ENCODE measurements at regions not wholly inside any gene's neighbourhood (a gene's known extent, or its start where the extent isn't known, plus 50 kb on each side); places are given as distances from the start of the nearest gene placed in this dataset.

DNA sequence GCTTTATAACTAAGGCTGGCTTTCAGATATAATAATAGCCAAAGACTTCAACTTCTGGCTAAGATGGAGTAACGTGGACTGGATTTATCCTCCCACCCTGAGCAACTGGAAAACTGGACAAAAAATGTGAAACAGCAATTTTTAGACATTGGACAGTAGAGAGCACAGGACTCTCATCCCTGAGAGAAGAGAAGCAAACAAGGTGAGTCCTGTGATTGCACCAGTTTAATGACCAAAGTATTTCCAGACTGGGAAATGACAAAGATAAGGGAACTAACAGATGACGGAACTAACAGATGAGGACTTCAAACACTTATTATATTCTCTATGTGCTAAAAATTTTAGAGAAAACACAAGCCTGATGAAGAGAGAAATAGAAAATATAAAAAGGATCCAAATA is 175.7 kb upstream of the SLC25A13 start:
- no peak for TF ChIP-seq EZH2 (IDR thresholded peaks at IDR 0.05)
- TF ChIP-seq, protein P1, sequence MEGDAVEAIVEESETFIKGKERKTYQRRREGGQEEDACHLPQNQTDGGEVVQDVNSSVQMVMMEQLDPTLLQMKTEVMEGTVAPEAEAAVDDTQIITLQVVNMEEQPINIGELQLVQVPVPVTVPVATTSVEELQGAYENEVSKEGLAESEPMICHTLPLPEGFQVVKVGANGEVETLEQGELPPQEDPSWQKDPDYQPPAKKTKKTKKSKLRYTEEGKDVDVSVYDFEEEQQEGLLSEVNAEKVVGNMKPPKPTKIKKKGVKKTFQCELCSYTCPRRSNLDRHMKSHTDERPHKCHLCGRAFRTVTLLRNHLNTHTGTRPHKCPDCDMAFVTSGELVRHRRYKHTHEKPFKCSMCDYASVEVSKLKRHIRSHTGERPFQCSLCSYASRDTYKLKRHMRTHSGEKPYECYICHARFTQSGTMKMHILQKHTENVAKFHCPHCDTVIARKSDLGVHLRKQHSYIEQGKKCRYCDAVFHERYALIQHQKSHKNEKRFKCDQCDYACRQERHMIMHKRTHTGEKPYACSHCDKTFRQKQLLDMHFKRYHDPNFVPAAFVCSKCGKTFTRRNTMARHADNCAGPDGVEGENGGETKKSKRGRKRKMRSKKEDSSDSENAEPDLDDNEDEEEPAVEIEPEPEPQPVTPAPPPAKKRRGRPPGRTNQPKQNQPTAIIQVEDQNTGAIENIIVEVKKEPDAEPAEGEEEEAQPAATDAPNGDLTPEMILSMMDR (IDR thresholded peaks at IDR 0.05 in 2 of 3, conservative IDR thresholded peaks at IDR 0.05 in 1 of 3; ENCODE audit: borderline replicate concordance in 1 of 3, insufficient read depth in 1 of 3, low read depth in 2 of 3, low read length in 2 of 3) = no peak
- TF ChIP-seq ZNF274 (IDR thresholded peaks at IDR 0.05; ENCODE audit: low read depth, low read length) = no peak
- TF ChIP-seq, protein P2, sequence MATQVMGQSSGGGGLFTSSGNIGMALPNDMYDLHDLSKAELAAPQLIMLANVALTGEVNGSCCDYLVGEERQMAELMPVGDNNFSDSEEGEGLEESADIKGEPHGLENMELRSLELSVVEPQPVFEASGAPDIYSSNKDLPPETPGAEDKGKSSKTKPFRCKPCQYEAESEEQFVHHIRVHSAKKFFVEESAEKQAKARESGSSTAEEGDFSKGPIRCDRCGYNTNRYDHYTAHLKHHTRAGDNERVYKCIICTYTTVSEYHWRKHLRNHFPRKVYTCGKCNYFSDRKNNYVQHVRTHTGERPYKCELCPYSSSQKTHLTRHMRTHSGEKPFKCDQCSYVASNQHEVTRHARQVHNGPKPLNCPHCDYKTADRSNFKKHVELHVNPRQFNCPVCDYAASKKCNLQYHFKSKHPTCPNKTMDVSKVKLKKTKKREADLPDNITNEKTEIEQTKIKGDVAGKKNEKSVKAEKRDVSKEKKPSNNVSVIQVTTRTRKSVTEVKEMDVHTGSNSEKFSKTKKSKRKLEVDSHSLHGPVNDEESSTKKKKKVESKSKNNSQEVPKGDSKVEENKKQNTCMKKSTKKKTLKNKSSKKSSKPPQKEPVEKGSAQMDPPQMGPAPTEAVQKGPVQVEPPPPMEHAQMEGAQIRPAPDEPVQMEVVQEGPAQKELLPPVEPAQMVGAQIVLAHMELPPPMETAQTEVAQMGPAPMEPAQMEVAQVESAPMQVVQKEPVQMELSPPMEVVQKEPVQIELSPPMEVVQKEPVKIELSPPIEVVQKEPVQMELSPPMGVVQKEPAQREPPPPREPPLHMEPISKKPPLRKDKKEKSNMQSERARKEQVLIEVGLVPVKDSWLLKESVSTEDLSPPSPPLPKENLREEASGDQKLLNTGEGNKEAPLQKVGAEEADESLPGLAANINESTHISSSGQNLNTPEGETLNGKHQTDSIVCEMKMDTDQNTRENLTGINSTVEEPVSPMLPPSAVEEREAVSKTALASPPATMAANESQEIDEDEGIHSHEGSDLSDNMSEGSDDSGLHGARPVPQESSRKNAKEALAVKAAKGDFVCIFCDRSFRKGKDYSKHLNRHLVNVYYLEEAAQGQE (IDR thresholded peaks at IDR 0.05; ENCODE audit: low read depth) = no peak
- TF ChIP-seq, protein P3, sequence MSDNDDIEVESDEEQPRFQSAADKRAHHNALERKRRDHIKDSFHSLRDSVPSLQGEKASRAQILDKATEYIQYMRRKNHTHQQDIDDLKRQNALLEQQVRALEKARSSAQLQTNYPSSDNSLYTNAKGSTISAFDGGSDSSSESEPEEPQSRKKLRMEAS (IDR thresholded peaks at IDR 0.05) = no peak
- no peak for TF ChIP-seq ELF1 (IDR thresholded peaks at IDR 0.05; ENCODE audit: borderline replicate concordance, low read depth)
- no peak for TF ChIP-seq FOSL1 (IDR thresholded peaks at IDR 0.05; ENCODE audit: low read depth)
- TF ChIP-seq, protein P4, sequence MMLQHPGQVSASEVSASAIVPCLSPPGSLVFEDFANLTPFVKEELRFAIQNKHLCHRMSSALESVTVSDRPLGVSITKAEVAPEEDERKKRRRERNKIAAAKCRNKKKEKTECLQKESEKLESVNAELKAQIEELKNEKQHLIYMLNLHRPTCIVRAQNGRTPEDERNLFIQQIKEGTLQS (IDR thresholded peaks at IDR 0.05) = no peak

Data from HCT116 (cell line).